HepG2 (cell line): ENCODE measurements at regions not wholly inside any gene's neighbourhood (a gene's known extent, or its start where the extent isn't known, plus 50 kb on each side); places are given as distances from the start of the nearest gene placed in this dataset.

Source experiments
- ATAC-seq: fragments of 200-7000 bp; cut with Tn5 transposase; 3 replicates; pipeline ENCODE4 v1.9.1; 2020; ENCODE audit warnings: mild to moderate bottlenecking, moderate library complexity
- BruUV-seq: library from RNA; stranded (reverse); fragments of 400-500 nt; replicated peaks from 2 replicates; lab custom pipeline; 2021; lab: Mats Ljungman, UMichigan
- CTCF ChIA-PET: fragments of 300-600 bp; formaldehyde crosslinking; extraction: SDS; loops from one replicate; lab custom pipeline; 2021; ENCODE audit warnings: low total read pairs, inconsistent platforms, low intra/inter-chr PET ratio; lab: Yijun Ruan, JAX
- POLR2A ChIA-PET: fragments of 350-600 bp; sonication (Branson Sonifier 250); formaldehyde crosslinking; loops from one replicate; lab custom pipeline; 2020; ENCODE audit warnings: antibody characterized with exemption, inconsistent platforms; lab: Yijun Ruan, JAX
- DNase-seq: peaks from one replicate; pipeline ENCODE4 v3.0.0-alpha.2; 2015; ENCODE audit warnings: low spot score
- FAIRE-seq: peaks from 3 replicates; lab custom pipeline; 2011; peaks lifted over from hg19 to GRCh38; lab: Jason Lieb, UNC
- H2AFZ ChIP-seq: one replicate; pipeline ENCODE4 v1.6.1; 2011; ENCODE audit warnings: low read length, inconsistent platforms
- H3K27ac ChIP-seq: fragments of 300-600 bp; 3 replicates; pipeline ENCODE4 v1.8.0; 2011; ENCODE audit warnings: mixed run types, mild to moderate bottlenecking, mixed read lengths, low read length, inconsistent platforms; ENCODE audit not compliant: insufficient read depth; ENCODE audit errors: extremely low read length
- H3K27me3 ChIP-seq, 2 experiments: fragments of 200-600 bp in 1 of 2; 2 replicates in 1 of 2; 3 replicates in 1 of 2; pipeline versions ENCODE4 v1.6.0 to v1.8.0; 2011; ENCODE audit warnings: low read length in 2 of 2, mild to moderate bottlenecking in 2 of 2, moderate library complexity in 2 of 2, inconsistent platforms in 1 of 2; ENCODE audit not compliant: insufficient read depth in 2 of 2, control insufficient read depth in 1 of 2
- H3K36me3 ChIP-seq, 2 experiments: fragments of 200-600 bp in 1 of 2; replicated peaks in 1 of 2; 2 replicates in 1 of 2; 3 replicates in 1 of 2; pipeline versions ENCODE4 v1.5.1 to v1.8.0; 2011; ENCODE audit warnings: low read length in 2 of 2, inconsistent platforms in 1 of 2; ENCODE audit not compliant: insufficient read depth in 2 of 2, control insufficient read depth in 1 of 2
- H3K4me1 ChIP-seq: 2 replicates; pipeline ENCODE4 v1.5.1; 2012; ENCODE audit warnings: low read length, inconsistent platforms; ENCODE audit not compliant: insufficient read depth
- H3K4me2 ChIP-seq: 2 replicates; pipeline ENCODE4 v1.6.0; 2011; ENCODE audit warnings: low read depth, low read length, inconsistent platforms
- H3K4me3 ChIP-seq, 3 experiments: fragments of 200-600 bp in 1 of 3; sonication (generic), shearing (Covaris generic) in 1 of 3; replicated peaks in 1 of 3; 2 replicates each; pipeline ENCODE4 v1.5.1; 2011 to 2016; ENCODE audit warnings: low read length in 3 of 3, inconsistent platforms in 2 of 3, low read depth in 2 of 3, mild to moderate bottlenecking in 2 of 3, control low read depth in 1 of 3, mixed read lengths in 1 of 3; ENCODE audit not compliant: insufficient read depth in 1 of 3
- H3K79me2 ChIP-seq: one replicate; pipeline ENCODE4 v1.6.1; 2011; ENCODE audit warnings: low read length, inconsistent platforms; ENCODE audit not compliant: insufficient read depth
- H3K9ac ChIP-seq: 2 replicates; pipeline ENCODE4 v1.6.0; 2011; ENCODE audit warnings: mild to moderate bottlenecking, low read depth, low read length, inconsistent platforms; ENCODE audit not compliant: insufficient read depth
- H3K9me3 ChIP-seq: 2 replicates; pipeline ENCODE4 v1.5.1; 2012; ENCODE audit warnings: mild to moderate bottlenecking, low read length
- H4K20me1 ChIP-seq: 2 replicates; pipeline ENCODE4 v1.6.0; 2011; ENCODE audit warnings: inconsistent platforms, mild to moderate bottlenecking, low read length, moderate library complexity; ENCODE audit not compliant: insufficient read depth
- BRF2 ChIP-seq: sonication (generic); formaldehyde crosslinking; IDR thresholded peaks from 2 replicates; pipeline ENCODE4 v1.8.1; 2022; ENCODE audit warnings: mild to moderate bottlenecking, missing genetic modification reagents
- EEA1 ChIP-seq: sonication (generic); formaldehyde crosslinking; IDR thresholded peaks from 2 replicates; pipeline ENCODE4 v1.5.1; 2020; ENCODE audit warnings: mild to moderate bottlenecking, missing genetic modification reagents, borderline replicate concordance
- HIC2 ChIP-seq: sonication (generic); formaldehyde crosslinking; IDR thresholded peaks from 2 replicates; pipeline ENCODE4 v1.9.0; 2022; ENCODE audit warnings: low read depth, missing genetic modification reagents
- KDM1A ChIP-seq: IDR thresholded peaks from 2 replicates; pipeline ENCODE4 v1.6.1; 2016; ENCODE audit warnings: missing compliant biosample characterization
- NBN ChIP-seq: fragments of 450-650 bp; conservative IDR thresholded peaks from 2 replicates; pipeline ENCODE4 v1.6.1; 2017
- SAP130 ChIP-seq: IDR thresholded peaks from 2 replicates; pipeline ENCODE4 v1.6.1; 2016; ENCODE audit warnings: low read depth
- SIX4 ChIP-seq: sonication (generic); formaldehyde crosslinking; IDR thresholded peaks from 2 replicates; pipeline ENCODE4 v1.4.0; 2020; ENCODE audit warnings: missing genetic modification reagents
- ZNF124 ChIP-seq: sonication (generic); formaldehyde crosslinking; IDR thresholded peaks from 2 replicates; pipeline ENCODE4 v1.4.0; 2020; ENCODE audit warnings: missing genetic modification reagents
- ZNF260 ChIP-seq: sonication (generic); formaldehyde crosslinking; IDR thresholded peaks from 2 replicates; pipeline ENCODE4 v1.4.0; 2020; ENCODE audit warnings: missing genetic modification reagents, low read depth, mild to moderate bottlenecking, borderline replicate concordance
- ZNF274 ChIP-seq: sonication (generic); formaldehyde crosslinking; IDR thresholded peaks from 2 replicates; pipeline ENCODE4 v1.5.1; 2020; ENCODE audit warnings: mild to moderate bottlenecking, missing genetic modification reagents
- ZNF589 ChIP-seq: sonication (generic); formaldehyde crosslinking; conservative IDR thresholded peaks from 2 replicates; pipeline ENCODE4 v1.8.0; 2022; ENCODE audit warnings: mild to moderate bottlenecking, moderate library complexity, missing genetic modification reagents
- WGBS: methylation state at CpG from one replicate; pipeline ENCODE4 v1.1.6; 2017; ENCODE audit warnings: low lambda C conversion rate; 5-methylcytosine and 5-hydroxymethylcytosine counted together
- in situ Hi-C: cut with HindIII; loops from 2 replicates; pipeline ENCODE4 v1.10.0; 2017; ENCODE audit warnings: low pct_unique_long_range_greater_than_20kb; ENCODE audit not compliant: extremely low pct_ligation_motif_present
- intact Hi-C: fragments of 100-400 bp; cut with micrococcal nuclease; formaldehyde crosslinking; loops from one replicate; pipeline ENCODE4 v1.10.0; 2022; ENCODE audit not compliant: unreplicated experiment
- TF ChIP-seq, protein P1 (sequence below): sonication (generic); formaldehyde crosslinking; IDR thresholded peaks from 2 replicates; pipeline ENCODE4 v1.5.0; 2020; ENCODE audit warnings: missing genetic modification reagents
- TF ChIP-seq, protein P2 (sequence below): sonication (generic); formaldehyde crosslinking; IDR thresholded peaks from 2 replicates; pipeline ENCODE4 v1.4.0; 2020; ENCODE audit warnings: missing genetic modification reagents, borderline replicate concordance
- TF ChIP-seq, protein P3 (sequence below), 2 experiments: IDR thresholded peaks; 2 replicates each; pipeline ENCODE4 v1.6.1; 2011 to 2012; ENCODE audit warnings: low read length in 2 of 2, borderline replicate concordance in 1 of 2, low read depth in 1 of 2, mild to moderate bottlenecking in 1 of 2, moderate library complexity in 1 of 2

GRCh38 chrX:149199734-149200133 is 305.4 kb downstream of the IDS start:
- H3K9me3 ChIP-seq, result no peaks in the 10 kb centered on the region; the same call in 1 of the 2 replicates
- POLR2A ChIA-PET, result no interaction called here
- no TSS peak for BruUV-seq
- no peak for DNase-seq
- in situ Hi-C loops (no loop called here), intact Hi-C loops (no loop called here)
- no peak overlapping the region for H3K4me3 ChIP-seq
- no peak for FAIRE-seq
- WGBS, result 8% methylated on average over 4 of the region's 4 CpGs
- no peak overlapping the region for H3K9ac ChIP-seq
- no peak overlapping the region for H3K27ac ChIP-seq
- H3K4me2 ChIP-seq, result no peak overlapping the region
- no peaks in the 10 kb centered on the region for H3K27me3 ChIP-seq
- no peak for ATAC-seq
- CTCF ChIA-PET, result no interaction called here
- no peaks in the 10 kb centered on the region for H3K4me1 ChIP-seq
- no peaks in the 10 kb centered on the region for H4K20me1 ChIP-seq
- H2AFZ ChIP-seq, result no peak overlapping the region
- H3K36me3 ChIP-seq, result no peaks in the 10 kb centered on the region
- no peaks in the 10 kb centered on the region for H3K79me2 ChIP-seq
- TF ChIP-seq ZNF274 (CRISPR knock-in tag), result no peak
- TF ChIP-seq, protein P1, sequence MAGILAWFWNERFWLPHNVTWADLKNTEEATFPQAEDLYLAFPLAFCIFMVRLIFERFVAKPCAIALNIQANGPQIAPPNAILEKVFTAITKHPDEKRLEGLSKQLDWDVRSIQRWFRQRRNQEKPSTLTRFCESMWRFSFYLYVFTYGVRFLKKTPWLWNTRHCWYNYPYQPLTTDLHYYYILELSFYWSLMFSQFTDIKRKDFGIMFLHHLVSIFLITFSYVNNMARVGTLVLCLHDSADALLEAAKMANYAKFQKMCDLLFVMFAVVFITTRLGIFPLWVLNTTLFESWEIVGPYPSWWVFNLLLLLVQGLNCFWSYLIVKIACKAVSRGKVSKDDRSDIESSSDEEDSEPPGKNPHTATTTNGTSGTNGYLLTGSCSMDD (CRISPR knock-in tag), result no peak
- TF ChIP-seq EEA1 (CRISPR knock-in tag), result no peak
- TF ChIP-seq KDM1A, result no peak
- no peak for TF ChIP-seq HIC2
- TF ChIP-seq ZNF124 (CRISPR knock-in tag), result no peak
- TF ChIP-seq, protein P2, sequence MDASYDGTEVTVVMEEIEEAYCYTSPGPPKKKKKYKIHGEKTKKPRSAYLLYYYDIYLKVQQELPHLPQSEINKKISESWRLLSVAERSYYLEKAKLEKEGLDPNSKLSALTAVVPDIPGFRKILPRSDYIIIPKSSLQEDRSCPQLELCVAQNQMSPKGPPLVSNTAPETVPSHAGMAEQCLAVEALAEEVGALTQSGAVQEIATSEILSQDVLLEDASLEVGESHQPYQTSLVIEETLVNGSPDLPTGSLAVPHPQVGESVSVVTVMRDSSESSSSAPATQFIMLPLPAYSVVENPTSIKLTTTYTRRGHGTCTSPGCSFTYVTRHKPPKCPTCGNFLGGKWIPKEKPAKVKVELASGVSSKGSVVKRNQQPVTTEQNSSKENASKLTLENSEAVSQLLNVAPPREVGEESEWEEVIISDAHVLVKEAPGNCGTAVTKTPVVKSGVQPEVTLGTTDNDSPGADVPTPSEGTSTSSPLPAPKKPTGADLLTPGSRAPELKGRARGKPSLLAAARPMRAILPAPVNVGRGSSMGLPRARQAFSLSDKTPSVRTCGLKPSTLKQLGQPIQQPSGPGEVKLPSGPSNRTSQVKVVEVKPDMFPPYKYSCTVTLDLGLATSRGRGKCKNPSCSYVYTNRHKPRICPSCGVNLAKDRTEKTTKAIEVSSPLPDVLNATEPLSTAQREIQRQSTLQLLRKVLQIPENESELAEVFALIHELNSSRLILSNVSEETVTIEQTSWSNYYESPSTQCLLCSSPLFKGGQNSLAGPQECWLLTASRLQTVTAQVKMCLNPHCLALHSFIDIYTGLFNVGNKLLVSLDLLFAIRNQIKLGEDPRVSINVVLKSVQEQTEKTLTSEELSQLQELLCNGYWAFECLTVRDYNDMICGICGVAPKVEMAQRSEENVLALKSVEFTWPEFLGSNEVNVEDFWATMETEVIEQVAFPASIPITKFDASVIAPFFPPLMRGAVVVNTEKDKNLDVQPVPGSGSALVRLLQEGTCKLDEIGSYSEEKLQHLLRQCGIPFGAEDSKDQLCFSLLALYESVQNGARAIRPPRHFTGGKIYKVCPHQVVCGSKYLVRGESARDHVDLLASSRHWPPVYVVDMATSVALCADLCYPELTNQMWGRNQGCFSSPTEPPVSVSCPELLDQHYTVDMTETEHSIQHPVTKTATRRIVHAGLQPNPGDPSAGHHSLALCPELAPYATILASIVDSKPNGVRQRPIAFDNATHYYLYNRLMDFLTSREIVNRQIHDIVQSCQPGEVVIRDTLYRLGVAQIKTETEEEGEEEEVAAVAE (CRISPR knock-in tag), result no peak
- TF ChIP-seq ZNF589, result no peak
- TF ChIP-seq BRF2, result no peak
- no peak for TF ChIP-seq SAP130 (CRISPR knock-in tag)
- TF ChIP-seq SIX4 (CRISPR knock-in tag), result no peak
- TF ChIP-seq, protein P3, sequence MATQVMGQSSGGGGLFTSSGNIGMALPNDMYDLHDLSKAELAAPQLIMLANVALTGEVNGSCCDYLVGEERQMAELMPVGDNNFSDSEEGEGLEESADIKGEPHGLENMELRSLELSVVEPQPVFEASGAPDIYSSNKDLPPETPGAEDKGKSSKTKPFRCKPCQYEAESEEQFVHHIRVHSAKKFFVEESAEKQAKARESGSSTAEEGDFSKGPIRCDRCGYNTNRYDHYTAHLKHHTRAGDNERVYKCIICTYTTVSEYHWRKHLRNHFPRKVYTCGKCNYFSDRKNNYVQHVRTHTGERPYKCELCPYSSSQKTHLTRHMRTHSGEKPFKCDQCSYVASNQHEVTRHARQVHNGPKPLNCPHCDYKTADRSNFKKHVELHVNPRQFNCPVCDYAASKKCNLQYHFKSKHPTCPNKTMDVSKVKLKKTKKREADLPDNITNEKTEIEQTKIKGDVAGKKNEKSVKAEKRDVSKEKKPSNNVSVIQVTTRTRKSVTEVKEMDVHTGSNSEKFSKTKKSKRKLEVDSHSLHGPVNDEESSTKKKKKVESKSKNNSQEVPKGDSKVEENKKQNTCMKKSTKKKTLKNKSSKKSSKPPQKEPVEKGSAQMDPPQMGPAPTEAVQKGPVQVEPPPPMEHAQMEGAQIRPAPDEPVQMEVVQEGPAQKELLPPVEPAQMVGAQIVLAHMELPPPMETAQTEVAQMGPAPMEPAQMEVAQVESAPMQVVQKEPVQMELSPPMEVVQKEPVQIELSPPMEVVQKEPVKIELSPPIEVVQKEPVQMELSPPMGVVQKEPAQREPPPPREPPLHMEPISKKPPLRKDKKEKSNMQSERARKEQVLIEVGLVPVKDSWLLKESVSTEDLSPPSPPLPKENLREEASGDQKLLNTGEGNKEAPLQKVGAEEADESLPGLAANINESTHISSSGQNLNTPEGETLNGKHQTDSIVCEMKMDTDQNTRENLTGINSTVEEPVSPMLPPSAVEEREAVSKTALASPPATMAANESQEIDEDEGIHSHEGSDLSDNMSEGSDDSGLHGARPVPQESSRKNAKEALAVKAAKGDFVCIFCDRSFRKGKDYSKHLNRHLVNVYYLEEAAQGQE (IDR thresholded peaks at IDR 0.05; ENCODE audit: borderline replicate concordance in 1 of 2, low read depth in 1 of 2, low read length in 2 of 2), result no peak
- TF ChIP-seq NBN, result no peak
- TF ChIP-seq ZNF260 (CRISPR knock-in tag), result no peak
